SU-DHL-6 (cell line): ENCODE measurements at regions not wholly inside any gene's neighbourhood (a gene's known extent, or its start where the extent isn't known, plus 50 kb on each side); places are given as distances from the start of the nearest gene placed in this dataset.

Source experiments
- EZH2phosphoT487 ChIP-seq: fragments of 200-600 bp; sonication (generic), shearing (Covaris generic); conservative IDR thresholded peaks from 2 replicates; pipeline ENCODE4 v1.6.1; 2018; ENCODE audit warnings: mild to moderate bottlenecking, antibody characterized with exemption, low read length, moderate library complexity, mixed read lengths
- TF ChIP-seq, protein P1 (sequence below): fragments of 200-600 bp; sonication (generic); IDR thresholded peaks from one replicate; pipeline ENCODE4 v1.5.1; 2017; ENCODE audit warnings: antibody characterized with exemption, mild to moderate bottlenecking, low read length, moderate library complexity; ENCODE audit not compliant: insufficient read depth, poor library complexity, severe bottlenecking

DNA sequence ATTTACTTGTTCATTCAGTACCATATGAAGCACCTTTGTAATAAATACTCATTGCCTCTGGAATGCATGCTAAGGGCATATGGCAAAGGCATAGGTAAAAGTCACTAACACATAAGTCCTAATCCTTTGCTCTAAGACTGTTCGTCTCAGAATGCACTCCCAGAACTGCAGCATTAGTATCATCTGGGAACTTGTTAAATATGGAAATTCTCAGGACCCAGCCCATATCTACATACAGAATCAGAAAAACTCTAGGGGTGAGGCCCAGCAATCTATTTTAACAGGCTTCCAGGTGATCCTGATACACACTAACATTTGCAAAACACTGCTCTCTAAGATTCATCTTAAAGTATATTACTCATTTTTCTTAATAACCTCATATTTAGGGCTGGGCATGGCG is 113.8 kb upstream of the CDH6 start:
- TF ChIP-seq, protein P1, sequence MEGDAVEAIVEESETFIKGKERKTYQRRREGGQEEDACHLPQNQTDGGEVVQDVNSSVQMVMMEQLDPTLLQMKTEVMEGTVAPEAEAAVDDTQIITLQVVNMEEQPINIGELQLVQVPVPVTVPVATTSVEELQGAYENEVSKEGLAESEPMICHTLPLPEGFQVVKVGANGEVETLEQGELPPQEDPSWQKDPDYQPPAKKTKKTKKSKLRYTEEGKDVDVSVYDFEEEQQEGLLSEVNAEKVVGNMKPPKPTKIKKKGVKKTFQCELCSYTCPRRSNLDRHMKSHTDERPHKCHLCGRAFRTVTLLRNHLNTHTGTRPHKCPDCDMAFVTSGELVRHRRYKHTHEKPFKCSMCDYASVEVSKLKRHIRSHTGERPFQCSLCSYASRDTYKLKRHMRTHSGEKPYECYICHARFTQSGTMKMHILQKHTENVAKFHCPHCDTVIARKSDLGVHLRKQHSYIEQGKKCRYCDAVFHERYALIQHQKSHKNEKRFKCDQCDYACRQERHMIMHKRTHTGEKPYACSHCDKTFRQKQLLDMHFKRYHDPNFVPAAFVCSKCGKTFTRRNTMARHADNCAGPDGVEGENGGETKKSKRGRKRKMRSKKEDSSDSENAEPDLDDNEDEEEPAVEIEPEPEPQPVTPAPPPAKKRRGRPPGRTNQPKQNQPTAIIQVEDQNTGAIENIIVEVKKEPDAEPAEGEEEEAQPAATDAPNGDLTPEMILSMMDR = no peak
- TF ChIP-seq EZH2phosphoT487 = no peak
